ENCODE measurements at regions not wholly inside any gene's neighbourhood (a gene's known extent, or its start where the extent isn't known, plus 50 kb on each side); places are given as distances from the start of the nearest gene placed in this dataset.

DNA sequence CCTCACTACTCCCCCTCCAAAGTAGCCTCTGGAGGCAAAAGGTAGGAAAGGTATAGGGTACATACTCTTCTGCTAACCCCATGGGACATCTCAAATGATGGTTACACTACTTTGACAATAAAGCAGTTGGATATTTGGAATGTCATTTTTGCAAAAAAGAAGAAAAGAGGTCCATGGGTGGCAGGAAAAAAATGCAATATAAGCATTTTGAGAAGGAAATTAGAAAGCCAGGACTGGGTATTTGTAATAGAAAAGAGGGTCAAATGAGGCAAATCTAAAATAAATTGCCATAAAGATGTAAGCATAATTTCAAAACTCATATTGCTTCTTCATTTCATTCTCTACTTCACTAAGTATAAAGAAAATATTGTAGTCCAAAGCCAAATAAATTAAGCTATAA is 280.2 kb downstream of the NOL4 start:
- DNase-seq (ENCODE audit: low read depth, low spot score), result no peak
- H3K4me3 ChIP-seq (ENCODE audit: low read depth, low read length), result no peak overlapping the region
- POLR2A ChIA-PET, result no interaction called here
- TF ChIP-seq, protein P1, sequence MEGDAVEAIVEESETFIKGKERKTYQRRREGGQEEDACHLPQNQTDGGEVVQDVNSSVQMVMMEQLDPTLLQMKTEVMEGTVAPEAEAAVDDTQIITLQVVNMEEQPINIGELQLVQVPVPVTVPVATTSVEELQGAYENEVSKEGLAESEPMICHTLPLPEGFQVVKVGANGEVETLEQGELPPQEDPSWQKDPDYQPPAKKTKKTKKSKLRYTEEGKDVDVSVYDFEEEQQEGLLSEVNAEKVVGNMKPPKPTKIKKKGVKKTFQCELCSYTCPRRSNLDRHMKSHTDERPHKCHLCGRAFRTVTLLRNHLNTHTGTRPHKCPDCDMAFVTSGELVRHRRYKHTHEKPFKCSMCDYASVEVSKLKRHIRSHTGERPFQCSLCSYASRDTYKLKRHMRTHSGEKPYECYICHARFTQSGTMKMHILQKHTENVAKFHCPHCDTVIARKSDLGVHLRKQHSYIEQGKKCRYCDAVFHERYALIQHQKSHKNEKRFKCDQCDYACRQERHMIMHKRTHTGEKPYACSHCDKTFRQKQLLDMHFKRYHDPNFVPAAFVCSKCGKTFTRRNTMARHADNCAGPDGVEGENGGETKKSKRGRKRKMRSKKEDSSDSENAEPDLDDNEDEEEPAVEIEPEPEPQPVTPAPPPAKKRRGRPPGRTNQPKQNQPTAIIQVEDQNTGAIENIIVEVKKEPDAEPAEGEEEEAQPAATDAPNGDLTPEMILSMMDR (IDR thresholded peaks at IDR 0.05; ENCODE audit: insufficient read depth, low read length, missing control alignments), result no peak
- CTCF ChIA-PET, result no interaction called here

- TF ChIP-seq, protein P1 (IDR thresholded peaks at IDR 0.05; ENCODE audit: insufficient read depth, low read length, missing control alignments), result no peak
- H3K4me3 ChIP-seq (ENCODE audit: low read depth, low read length), result no peak overlapping the region
- DNase-seq (ENCODE audit: low read depth, low spot score), result no peak
- ChIA-PET POLR2A (no interaction called here), CTCF (no interaction called here)
Observed at GRCh38 chr18:33937270-33937816, 287.4 kb downstream of the NOL4 start.

DNA sequence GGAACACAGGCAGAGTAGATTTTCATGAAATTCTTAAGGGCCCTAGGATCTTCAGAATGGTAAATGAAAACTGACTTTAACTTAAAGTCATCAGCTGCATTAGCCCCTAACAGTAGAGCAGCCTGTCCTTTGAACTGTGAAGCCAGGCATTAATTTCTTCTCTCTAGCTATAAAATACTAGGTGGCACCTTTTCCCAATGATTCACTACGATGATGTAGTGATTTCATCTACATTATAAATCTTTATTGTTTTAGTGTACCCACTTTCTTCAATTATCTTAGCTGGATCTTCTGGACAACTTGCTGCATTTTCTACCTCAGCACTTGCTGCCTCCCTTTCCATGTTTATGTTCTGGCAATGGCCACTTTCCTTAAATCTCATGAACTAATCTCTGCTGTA is 290.5 kb downstream of the NOL4 start:
- CTCF ChIA-PET, result no interaction called here

DNA sequence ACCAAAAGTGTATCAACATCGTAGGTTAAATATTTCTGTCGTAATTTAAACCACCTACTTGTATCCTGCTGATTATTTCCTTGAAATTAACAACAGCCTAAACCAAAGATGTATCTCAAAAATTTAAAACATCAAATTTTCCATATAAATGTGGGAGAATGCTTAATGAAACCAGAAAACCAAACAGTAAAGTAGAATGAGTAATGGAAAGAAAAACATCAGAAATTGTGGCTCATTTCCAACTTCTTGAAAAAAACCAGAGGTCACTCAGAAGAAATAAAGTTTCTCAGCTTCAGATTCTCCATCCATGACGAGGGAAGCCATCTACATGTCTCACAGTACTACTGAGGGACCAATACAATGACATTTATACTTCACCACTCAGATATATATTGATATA is 296.5 kb downstream of the NOL4 start:
- H3K4me3 ChIP-seq (ENCODE audit: low read depth, low read length), result no peak overlapping the region
- TF ChIP-seq, protein P1 (IDR thresholded peaks at IDR 0.05; ENCODE audit: insufficient read depth, low read length, missing control alignments), result no peak
- CTCF ChIA-PET, result no interaction called here
- POLR2A ChIA-PET, result no interaction called here
- no peak for DNase-seq (ENCODE audit: low read depth, low spot score)

More for the DNA sequence above, 290.5 kb downstream of the NOL4 start:
- DNase-seq (ENCODE audit: low read depth, low spot score), result no peak
- H3K4me3 ChIP-seq (ENCODE audit: low read depth, low read length), result no peak overlapping the region
- TF ChIP-seq, protein P1 (IDR thresholded peaks at IDR 0.05; ENCODE audit: insufficient read depth, low read length, missing control alignments), result no peak
- POLR2A ChIA-PET, result no interaction called here

GRCh38 chr18:33924576-33924975 is 300.1 kb downstream of the NOL4 start:
- no peak overlapping the region for H3K4me3 ChIP-seq (ENCODE audit: low read depth, low read length)
- CTCF ChIA-PET, result no interaction called here
- DNase-seq (ENCODE audit: low read depth, low spot score), result no peak
- TF ChIP-seq, protein P1 (IDR thresholded peaks at IDR 0.05; ENCODE audit: insufficient read depth, low read length, missing control alignments), result no peak
- POLR2A ChIA-PET, result no interaction called here

DNA sequence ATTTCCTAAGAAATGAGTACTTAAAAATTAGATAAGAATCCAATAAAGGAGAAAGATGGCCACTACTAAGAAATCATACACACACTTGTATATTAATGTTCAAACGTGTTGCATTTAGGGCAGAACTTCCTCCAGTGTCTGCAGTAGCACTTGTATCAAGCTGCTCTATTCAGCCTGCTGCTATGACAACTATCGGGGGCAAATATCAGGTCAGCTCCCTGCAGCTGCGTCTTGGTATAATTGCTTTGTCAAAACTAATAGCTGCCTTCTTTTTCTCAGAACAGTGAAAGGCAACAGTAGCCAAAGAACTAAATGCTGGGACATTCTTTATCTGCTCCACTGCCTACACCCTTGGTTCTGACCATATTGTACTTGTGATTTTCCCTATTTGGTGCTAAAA is 300.7 kb downstream of the NOL4 start:
- CTCF ChIA-PET, result no interaction called here
- POLR2A ChIA-PET, result no interaction called here
- TF ChIP-seq, protein P1 (IDR thresholded peaks at IDR 0.05; ENCODE audit: insufficient read depth, low read length, missing control alignments), result no peak
- H3K4me3 ChIP-seq (ENCODE audit: low read depth, low read length), result no peak overlapping the region
- no peak for DNase-seq (ENCODE audit: low read depth, low spot score)
